Mammary epithelial cell (primary cell): ENCODE measurements at regions not wholly inside any gene's neighbourhood (a gene's known extent, or its start where the extent isn't known, plus 50 kb on each side); places are given as distances from the start of the nearest gene placed in this dataset.

Experiments used
- CTCF ChIP-seq, 2 donors: IDR thresholded peaks in 1 of 2; conservative IDR thresholded peaks in 1 of 2; 2 replicates each; pipeline ENCODE4 v1.5.1; 2011 to 2012; ENCODE audit warnings: inconsistent platforms in 2 of 2, low read length in 2 of 2, mild to moderate bottlenecking in 2 of 2, control low read depth in 1 of 2, low read depth in 1 of 2; ENCODE audit not compliant: insufficient read depth in 1 of 2; ENCODE audit errors: extremely low read depth in 1 of 2
- EZH2 ChIP-seq: IDR thresholded peaks from 2 replicates; pipeline ENCODE4 v1.6.1; 2012; ENCODE audit warnings: low read length, inconsistent platforms, borderline replicate concordance

DNA sequence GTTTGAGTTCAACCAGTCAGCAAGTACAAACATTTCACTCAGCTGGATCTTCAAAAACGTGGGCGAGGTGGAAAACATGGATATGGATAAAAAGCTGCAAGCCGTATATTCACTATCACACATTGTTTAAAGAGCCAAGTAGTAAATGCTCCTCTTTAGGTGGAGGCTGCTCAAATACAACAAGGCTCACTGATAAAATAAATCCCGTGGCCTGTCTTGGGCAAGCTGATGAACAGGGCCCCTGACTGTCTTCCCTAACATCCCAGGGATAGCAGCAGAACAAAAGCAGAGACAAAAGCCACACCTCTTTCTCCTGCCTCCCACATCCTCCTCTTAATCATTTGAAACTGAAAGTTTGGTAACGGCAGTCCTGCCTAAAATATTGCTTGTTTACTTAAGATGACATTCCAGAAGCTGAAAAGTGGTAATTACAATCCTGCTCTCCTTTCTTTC lies 357.7 kb downstream of the TTLL7 start:
- TF ChIP-seq CTCF (conservative IDR thresholded peaks at IDR 0.05 in 1 of 2, IDR thresholded peaks at IDR 0.05 in 1 of 2; ENCODE audit: extremely low read depth in 1 of 2, insufficient read depth in 1 of 2, low read depth in 1 of 2, low read length in 2 of 2) (no peak), EZH2 (no peak)
